Smooth muscle cell (in vitro differentiated cells): ENCODE measurements at regions not wholly inside any gene's neighbourhood (a gene's known extent, or its start where the extent isn't known, plus 50 kb on each side); places are given as distances from the start of the nearest gene placed in this dataset.

Experiments
- DNase-seq: peaks from one replicate; lab custom pipeline; 2025; ENCODE audit not compliant: unreplicated experiment; lab: John Stamatoyannopoulos, UW
- H2AFZ ChIP-seq: fragments of 200-600 bp; sonication (generic); 2 replicates; pipeline ENCODE4 v1.6.0; 2016; ENCODE audit warnings: antibody characterized with exemption, low read depth, mild to moderate bottlenecking
- H3F3A ChIP-seq: fragments of 200-600 bp; sonication (generic); 2 replicates; pipeline ENCODE4 v1.6.0; 2017; ENCODE audit warnings: antibody characterized with exemption, low read depth
- H3K27ac ChIP-seq: fragments of 200-600 bp; sonication (generic); 2 replicates; pipeline ENCODE4 v1.5.1; 2016; ENCODE audit warnings: low read depth, mild to moderate bottlenecking
- H3K27me3 ChIP-seq: fragments of 200-600 bp; sonication (generic); 2 replicates; pipeline ENCODE4 v1.6.1; 2016; ENCODE audit warnings: low read depth, mild to moderate bottlenecking
- H3K36me3 ChIP-seq: fragments of 200-600 bp; sonication (generic); 2 replicates; pipeline ENCODE4 v1.5.1; 2016; ENCODE audit warnings: low read depth
- H3K4me1 ChIP-seq: fragments of 200-600 bp; sonication (generic); 2 replicates; pipeline ENCODE4 v1.5.1; 2016; ENCODE audit warnings: low read depth
- H3K4me2 ChIP-seq: fragments of 200-600 bp; sonication (generic); 2 replicates; pipeline ENCODE4 v1.6.0; 2016; ENCODE audit warnings: mild to moderate bottlenecking
- H3K4me3 ChIP-seq: fragments of 200-600 bp; sonication (generic); 2 replicates; pipeline ENCODE4 v1.5.1; 2016; ENCODE audit warnings: mild to moderate bottlenecking
- H3K79me2 ChIP-seq: fragments of 200-600 bp; sonication (generic); 2 replicates; pipeline ENCODE4 v1.6.0; 2016; ENCODE audit warnings: low read depth, mild to moderate bottlenecking
- H3K9ac ChIP-seq: fragments of 200-600 bp; sonication (generic); 2 replicates; pipeline ENCODE4 v1.6.0; 2016; ENCODE audit warnings: low read depth
- H3K9me3 ChIP-seq: fragments of 200-600 bp; sonication (generic); replicated peaks from 2 replicates; pipeline ENCODE4 v1.5.1; 2016; ENCODE audit warnings: low read depth
- H4K20me1 ChIP-seq: fragments of 200-600 bp; sonication (generic); 2 replicates; pipeline ENCODE4 v1.6.0; 2016; ENCODE audit warnings: low read depth
- CTCF ChIP-seq: fragments of 200-600 bp; sonication (generic); IDR thresholded peaks from 2 replicates; pipeline ENCODE4 v1.5.1; 2017; ENCODE audit warnings: borderline replicate concordance, mild to moderate bottlenecking, antibody characterized with exemption; ENCODE audit not compliant: insufficient read depth, poor library complexity, severe bottlenecking
- WGBS: methylation state at CpG from one replicate; pipeline ENCODE4 v1.1.7; 2016; ENCODE audit warnings: low lambda C conversion rate; 5-methylcytosine and 5-hydroxymethylcytosine counted together

- H3K4me2 ChIP-seq = no peak overlapping the region
- H3K27me3 ChIP-seq = no peaks in the 10 kb centered on the region
- no peak for TF ChIP-seq CTCF
- no peak overlapping the region for H2AFZ ChIP-seq
- H3K36me3 ChIP-seq = no peaks in the 10 kb centered on the region
- H4K20me1 ChIP-seq = no peaks in the 10 kb centered on the region
- H3K4me3 ChIP-seq = no peak overlapping the region
- no peaks in the 10 kb centered on the region for H3F3A ChIP-seq
- H3K9me3 ChIP-seq = no peaks in the 10 kb centered on the region
- no peaks in the 10 kb centered on the region for H3K79me2 ChIP-seq
- no peak for DNase-seq
- H3K27ac ChIP-seq = no peak overlapping the region
- H3K4me1 ChIP-seq = no peaks in the 10 kb centered on the region
- H3K9ac ChIP-seq = no peak overlapping the region
- WGBS = 85% methylated on average over 2 of the region's 2 CpGs
These were observed 319.7 kb downstream of the EPM2A start for GRCh38 chr6:145415616-145416015.

- Histone ChIP-seq H2AFZ (no peak overlapping the region), H3K9ac (no peak overlapping the region), H3K9me3 (no peaks in the 10 kb centered on the region), H3K27ac (no peak overlapping the region), H4K20me1 (no peaks in the 10 kb centered on the region), H3F3A (no peaks in the 10 kb centered on the region), H3K79me2 (no peaks in the 10 kb centered on the region), H3K36me3 (no peaks in the 10 kb centered on the region), H3K4me1 (no peaks in the 10 kb centered on the region), H3K27me3 (no peaks in the 10 kb centered on the region), H3K4me3 (no peak overlapping the region), H3K4me2 (no peak overlapping the region)
- DNase-seq = no peak
- 95% methylated on average over 1 of the region's 1 CpG for WGBS
- TF ChIP-seq CTCF = no peak
These were observed 314.7 kb downstream of the EPM2A start for GRCh38 chr6:145420599-145420998.

DNA sequence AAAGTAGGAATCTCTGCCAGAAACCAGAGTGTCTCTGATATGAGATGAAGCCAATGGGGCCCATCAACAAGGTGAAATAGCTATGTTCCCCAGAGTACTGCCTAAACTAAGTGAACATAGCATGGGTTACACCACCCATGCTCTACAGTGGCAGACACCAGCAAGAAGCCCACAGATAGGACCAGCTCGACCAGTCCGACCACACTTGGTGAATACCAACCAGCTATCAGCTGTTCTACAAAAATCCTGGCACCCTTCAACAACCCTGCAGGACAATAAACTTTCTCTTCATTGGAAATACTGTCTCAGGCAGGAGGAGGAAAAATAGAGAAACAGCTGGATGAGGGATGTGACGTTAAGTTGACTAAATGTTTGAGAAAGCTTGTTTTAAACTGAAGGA, 311.4 kb downstream of the EPM2A start:
- no peaks in the 10 kb centered on the region for H3F3A ChIP-seq
- no peak for TF ChIP-seq CTCF
- no peaks in the 10 kb centered on the region for H3K27me3 ChIP-seq
- no peak overlapping the region for H2AFZ ChIP-seq
- DNase-seq = no peak
- H3K9me3 ChIP-seq = no peaks in the 10 kb centered on the region
- H4K20me1 ChIP-seq = no peaks in the 10 kb centered on the region
- no peaks in the 10 kb centered on the region for H3K36me3 ChIP-seq
- H3K4me1 ChIP-seq = no peaks in the 10 kb centered on the region
- H3K4me2 ChIP-seq = no peak overlapping the region
- 88% methylated on average over 3 of the region's 3 CpGs for WGBS
- H3K27ac ChIP-seq = no peak overlapping the region
- H3K4me3 ChIP-seq = no peak overlapping the region
- H3K79me2 ChIP-seq = no peaks in the 10 kb centered on the region
- no peak overlapping the region for H3K9ac ChIP-seq

DNA sequence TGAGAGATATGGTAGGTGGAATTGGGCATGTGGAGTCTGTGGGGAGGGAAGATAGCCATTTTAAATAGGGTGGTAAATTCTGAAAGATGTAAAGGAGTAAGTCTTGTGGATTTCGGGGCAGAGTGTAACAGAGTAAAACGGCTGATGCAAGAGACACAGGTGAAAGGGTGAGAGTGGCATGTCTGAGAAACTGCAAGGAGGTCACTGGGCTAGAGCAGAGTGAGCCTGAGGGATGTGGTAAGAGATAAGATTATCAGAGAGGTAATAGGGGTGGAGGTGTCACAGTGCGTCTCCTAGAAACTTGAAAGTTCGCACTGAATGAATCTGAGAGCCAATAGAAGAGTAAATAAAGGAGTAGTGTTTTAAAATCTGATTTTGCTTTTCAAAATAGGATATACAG, 308.1 kb downstream of the EPM2A start:
- H3K9ac ChIP-seq = no peak overlapping the region
- H3K79me2 ChIP-seq = no peaks in the 10 kb centered on the region
- no peak for DNase-seq
- H2AFZ ChIP-seq = no peak overlapping the region
- no peak for TF ChIP-seq CTCF
- H3K4me2 ChIP-seq = no peak overlapping the region
- no peaks in the 10 kb centered on the region for H3K36me3 ChIP-seq
- no peaks in the 10 kb centered on the region for H3F3A ChIP-seq
- no peaks in the 10 kb centered on the region for H3K4me1 ChIP-seq
- WGBS = 88% methylated on average over 4 of the region's 4 CpGs
- no peaks in the 10 kb centered on the region for H4K20me1 ChIP-seq
- no peak overlapping the region for H3K4me3 ChIP-seq
- no peaks in the 10 kb centered on the region for H3K27me3 ChIP-seq
- H3K9me3 ChIP-seq = no peaks in the 10 kb centered on the region
- H3K27ac ChIP-seq = no peak overlapping the region
